Non-pigmented ciliary epithelial cell (primary cell): ENCODE measurements at regions not wholly inside any gene's neighbourhood (a gene's known extent, or its start where the extent isn't known, plus 50 kb on each side); places are given as distances from the start of the nearest gene placed in this dataset.
"Not testable (repeated sequence)": the region's sequence is repeated elsewhere in the genome, so short reads cannot be mapped to it uniquely, and the experiment has no call there.

Source experiments
- DNase-seq: peaks from one replicate; pipeline ENCODE4 v3.0.0-alpha.2; 2010; ENCODE audit warnings: low read depth

- not testable (repeated sequence) for DNase-seq
These were observed 174.8 kb downstream of the COL12A1 start for GRCh38 chr6:75031102-75031501.

GRCh38 chr6:75029333-75029732 lies 176.5 kb downstream of the COL12A1 start:
- DNase-seq, result no peak

GRCh38 chr6:75025371-75025770 lies 180.5 kb downstream of the COL12A1 start:
- DNase-seq, result no peak

GRCh38 chr6:75024828-75025227 lies 181.0 kb downstream of the COL12A1 start:
- DNase-seq, result no peak

- DNase-seq, result no peak
These were observed 182.2 kb downstream of the COL12A1 start for GRCh38 chr6:75023634-75024033.

GRCh38 chr6:75020971-75021370 lies 184.9 kb downstream of the COL12A1 start:
- DNase-seq, result no peak

GRCh38 chr6:75020376-75020775 lies 185.5 kb downstream of the COL12A1 start:
- DNase-seq, result no peak

GRCh38 chr6:75012018-75012417 lies 193.8 kb downstream of the COL12A1 start:
- no peak for DNase-seq

GRCh38 chr6:75003984-75004383 lies 201.9 kb downstream of the COL12A1 start:
- not testable (repeated sequence) for DNase-seq

GRCh38 chr6:74997646-74998045 lies 208.2 kb downstream of the COL12A1 start:
- no peak for DNase-seq

GRCh38 chr6:74993136-74993535 lies 212.7 kb downstream of the COL12A1 start:
- DNase-seq, result no peak

- peak; percentile 47 for DNase-seq
These were observed 214.1 kb downstream of the COL12A1 start for GRCh38 chr6:74991573-74992332.

GRCh38 chr6:74979065-74979766 lies 226.6 kb downstream of the COL12A1 start:
- DNase-seq, result no peak

- DNase-seq, result no peak
These were observed 229.2 kb downstream of the COL12A1 start for GRCh38 chr6:74976701-74977100.

GRCh38 chr6:74976026-74976425 lies 229.8 kb downstream of the COL12A1 start:
- DNase-seq, result no peak

GRCh38 chr6:74973591-74973990 lies 232.3 kb downstream of the COL12A1 start:
- DNase-seq, result no peak

- DNase-seq, result no peak
These were observed 234.2 kb downstream of the COL12A1 start for GRCh38 chr6:74971633-74972032.

GRCh38 chr6:74969591-74970267 lies 236.1 kb downstream of the COL12A1 start:
- DNase-seq, result no peak

GRCh38 chr6:74967821-74968220 lies 238.0 kb downstream of the COL12A1 start:
- DNase-seq, result no peak

GRCh38 chr6:74966712-74967111 lies 239.1 kb downstream of the COL12A1 start:
- no peak for DNase-seq

- no peak for DNase-seq
These were observed 240.9 kb downstream of the COL12A1 start for GRCh38 chr6:74964871-74965441.

GRCh38 chr6:74956559-74957428 lies 249.1 kb downstream of the COL12A1 start:
- DNase-seq, result no peak
